Heart right ventricle (tissue), 16 donors: ENCODE measurements at regions not wholly inside any gene's neighbourhood (a gene's known extent, or its start where the extent isn't known, plus 50 kb on each side); places are given as distances from the start of the nearest gene placed in this dataset.

Source experiments
- ATAC-seq, 8 donors: fragments of 200-7000 bp; cut with Tn5 transposase; one replicate each; pipeline ENCODE4 v1.9.1; 2020; ENCODE audit warnings: mild to moderate bottlenecking in 8 of 8, moderate library complexity in 8 of 8, moderate number of reproducible peaks in 1 of 8
- DNase-seq, 2 donors: peaks; one replicate each; pipeline ENCODE4 v3.0.0-alpha.2; 2020
- H3K27ac ChIP-seq, 10 donors: fragments of 200-600 bp; sonication (generic) in 2 of 10; one replicate each; pipeline versions ENCODE4 v1.5.0 to v1.8.0; 2020 to 2022; ENCODE audit warnings: mild to moderate bottlenecking in 3 of 10
- H3K27me3 ChIP-seq, 7 donors: fragments of 200-600 bp; one replicate each; pipeline ENCODE4 v1.8.0; 2021 to 2022; ENCODE audit warnings: mild to moderate bottlenecking in 2 of 7
- H3K36me3 ChIP-seq, 9 donors: fragments of 200-600 bp; sonication (generic) in 1 of 9; one replicate each; pipeline versions ENCODE4 v1.5.0 to v1.8.0; 2020 to 2022; ENCODE audit warnings: mild to moderate bottlenecking in 2 of 9
- H3K4me1 ChIP-seq, 9 donors: fragments of 200-600 bp; sonication (generic) in 1 of 9; one replicate each; pipeline versions ENCODE4 v1.5.0 to v1.8.0; 2020 to 2022; ENCODE audit warnings: mild to moderate bottlenecking in 4 of 9
- H3K4me3 ChIP-seq, 10 donors: fragments of 200-600 bp; sonication (generic) in 2 of 10; one replicate each; pipeline versions ENCODE4 v1.5.0 to v1.8.0; 2020 to 2022; ENCODE audit warnings: mild to moderate bottlenecking in 7 of 10, moderate library complexity in 2 of 10
- H3K9me3 ChIP-seq, 11 donors: fragments of 200-600 bp in 10 of 11; sonication (generic) in 2 of 11; one replicate each; pipeline versions ENCODE4 v1.5.0 to v1.8.0; 2013 to 2022; ENCODE audit warnings: mild to moderate bottlenecking in 2 of 11, control low read depth in 1 of 11, moderate library complexity in 1 of 11
- whole genome bisulfite sequencing, 2 donors: extraction: QIAGEN DNeasy Blood & Tissue Kit; methylation state at CpG; one replicate each; pipeline ENCODE4 v1.1.7; 2013; ENCODE audit warnings: inconsistent platforms in 1 of 2; 5-methylcytosine and 5-hydroxymethylcytosine counted together
- intact Hi-C, 10 donors: fragments of 100-400 bp; cut with DNase I; formaldehyde crosslinking; loops; one replicate each; pipeline versions ENCODE4 v1.11.1 to v1.14.2; 2022
- TF ChIP-seq, protein P1 (sequence below), 9 donors: fragments of 200-600 bp; sonication (generic) in 2 of 9; IDR thresholded peaks; one replicate each; pipeline versions ENCODE4 v1.5.0 to v1.8.0; 2021 to 2022; ENCODE audit warnings: antibody characterized with exemption in 9 of 9, mild to moderate bottlenecking in 5 of 9, moderate library complexity in 1 of 9
- donor health status: Arrhythmogenic right ventricular cardiomyopathy.
- donor health status: ischemic (EF 13 %, LVEDD 7.1; RV severe dilation, severe dysfunction).
- donor health status: healthy with polysubstance abuse.
- donor health status: DM: no; HTN: yes; CAD: no.
- donor health status: DM: no; HTN: no; CAD: no.
- donor health status: ischemic (EF 25% LVEDD 6.9; RV normal size, moderate dysfunction).
- donor health status: ischemic (EF 25% LVEDD 5.7; RV mildly dilated, moderate dysfunction).
- donor health status: healthy.
- donor health status: DM: yes; HTN: yes; CAD: no.
- donor health status: Ischemic cardiomyopathy.
- donor health status: ischemic (EF 35%, LVEDD 5.7; RV mildly dilated, moderate dysfunction).
- donor health status: nonischemic (EF 11% LVEDD 7.7; RV severe dilation, severe dysfunction).
- donor health status: DM: yes; HTN: yes; CAD: no.
- donor health status: PGD.
- donor health status: ischemic (EF 29% LVEDD 5.4; RV normal size, mild dysfunction).
- donor health status: nonischemic (EF 23%, LVEDD 6.1; RV moderate dilation, normal function).

DNA sequence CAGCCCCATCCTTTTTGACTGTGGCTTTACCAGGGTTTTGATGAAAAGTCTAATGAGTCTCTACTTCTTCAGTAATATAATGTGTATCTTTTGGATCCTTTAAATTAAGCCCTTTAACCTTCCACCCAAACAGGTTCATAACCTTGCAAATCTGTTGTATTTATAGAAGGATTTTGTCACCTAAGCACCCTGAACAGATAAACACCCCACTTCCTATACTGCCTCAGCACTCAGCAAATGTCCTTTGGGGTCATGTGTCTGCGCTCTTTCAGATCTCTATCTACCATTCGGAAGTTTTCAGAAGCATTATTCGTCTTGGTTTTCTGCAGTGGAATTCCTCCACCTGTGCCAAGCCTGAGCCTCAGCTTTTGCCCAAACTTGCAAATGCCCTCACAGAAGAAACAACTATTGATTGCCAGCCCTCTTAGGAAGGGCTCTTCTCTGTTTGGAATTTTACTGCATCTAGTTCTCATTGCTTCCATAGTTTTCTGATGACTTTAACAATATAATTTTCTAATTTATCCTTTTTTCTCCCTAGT is 214.8 kb upstream of the KCNJ16 start:
- peaks cover 0 to 43% (median 6%) of the 10 kb centered on the region in 11 donors for H3K9me3 ChIP-seq
- WGBS, 2 donors = 90 to 91% methylated on average over 3 of the region's 3 CpGs
- no peaks in the 10 kb centered on the region for H3K27me3 ChIP-seq
- no peaks in the 10 kb centered on the region for H3K36me3 ChIP-seq
- TF ChIP-seq, protein P1, sequence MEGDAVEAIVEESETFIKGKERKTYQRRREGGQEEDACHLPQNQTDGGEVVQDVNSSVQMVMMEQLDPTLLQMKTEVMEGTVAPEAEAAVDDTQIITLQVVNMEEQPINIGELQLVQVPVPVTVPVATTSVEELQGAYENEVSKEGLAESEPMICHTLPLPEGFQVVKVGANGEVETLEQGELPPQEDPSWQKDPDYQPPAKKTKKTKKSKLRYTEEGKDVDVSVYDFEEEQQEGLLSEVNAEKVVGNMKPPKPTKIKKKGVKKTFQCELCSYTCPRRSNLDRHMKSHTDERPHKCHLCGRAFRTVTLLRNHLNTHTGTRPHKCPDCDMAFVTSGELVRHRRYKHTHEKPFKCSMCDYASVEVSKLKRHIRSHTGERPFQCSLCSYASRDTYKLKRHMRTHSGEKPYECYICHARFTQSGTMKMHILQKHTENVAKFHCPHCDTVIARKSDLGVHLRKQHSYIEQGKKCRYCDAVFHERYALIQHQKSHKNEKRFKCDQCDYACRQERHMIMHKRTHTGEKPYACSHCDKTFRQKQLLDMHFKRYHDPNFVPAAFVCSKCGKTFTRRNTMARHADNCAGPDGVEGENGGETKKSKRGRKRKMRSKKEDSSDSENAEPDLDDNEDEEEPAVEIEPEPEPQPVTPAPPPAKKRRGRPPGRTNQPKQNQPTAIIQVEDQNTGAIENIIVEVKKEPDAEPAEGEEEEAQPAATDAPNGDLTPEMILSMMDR (IDR thresholded peaks at IDR 0.05) = no peak
- no peak for DNase-seq
- H3K27ac ChIP-seq = no peak overlapping the region
- no peak for ATAC-seq
- H3K4me3 ChIP-seq = no peak overlapping the region
- intact Hi-C loops = no loop called here
- no peaks in the 10 kb centered on the region for H3K4me1 ChIP-seq

DNA sequence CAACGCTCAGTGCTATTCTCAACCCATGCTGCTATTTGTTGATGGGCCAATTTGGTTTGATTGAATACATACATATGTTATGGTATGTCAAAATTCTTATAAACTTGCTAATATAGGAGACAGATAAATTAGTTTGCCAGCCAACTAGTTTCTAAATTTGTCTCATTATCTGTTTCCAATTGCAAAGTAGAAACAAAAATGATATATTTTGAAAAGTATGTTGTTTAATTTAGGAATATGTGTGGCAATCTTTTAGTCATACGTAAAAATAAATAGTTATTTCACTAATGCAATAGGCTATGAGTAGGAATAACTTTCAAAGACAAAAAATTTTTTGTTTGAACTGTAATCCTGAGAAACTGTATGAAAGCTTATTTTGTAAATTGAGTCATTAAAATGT is 210.6 kb upstream of the KCNJ16 start:
- Histone ChIP-seq H3K9me3 (peaks cover 0 to 14% (median 3%) of the 10 kb centered on the region in 11 donors), H3K36me3 (no peaks in the 10 kb centered on the region), H3K27me3 (no peaks in the 10 kb centered on the region), H3K4me3 (no peak overlapping the region), H3K27ac (no peak overlapping the region), H3K4me1 (no peaks in the 10 kb centered on the region)
- DNase-seq = no peak
- WGBS, 2 donors = 90 to 93% methylated on average over 2 of the region's 2 CpGs
- intact Hi-C loops = no loop called here
- TF ChIP-seq, protein P1 (IDR thresholded peaks at IDR 0.05) = no peak
- no peak for ATAC-seq

DNA sequence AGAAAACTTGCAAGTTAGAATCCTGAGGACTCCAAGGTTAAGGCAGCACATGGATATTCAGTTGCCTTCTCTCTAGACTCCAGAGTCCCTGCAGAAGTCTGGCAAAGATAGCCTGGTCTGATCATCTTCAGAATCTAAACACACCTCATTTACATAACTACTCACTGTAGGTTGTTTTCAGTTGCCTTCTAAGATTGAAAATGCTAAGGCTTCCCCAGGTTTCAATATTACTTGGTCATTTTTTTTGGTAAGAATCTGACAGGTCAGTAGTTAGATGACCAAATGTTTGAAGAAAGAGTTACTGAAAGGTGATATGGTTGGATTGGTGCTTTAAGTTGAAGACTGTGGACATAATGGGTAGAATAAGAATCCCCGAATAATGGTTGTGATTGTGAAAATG is 205.4 kb upstream of the KCNJ16 start:
- Histone ChIP-seq H3K27ac (no peak overlapping the region), H3K36me3 (no peaks in the 10 kb centered on the region), H3K9me3 (peaks cover 0 to 8% (median 0%) of the 10 kb centered on the region in 11 donors), H3K4me3 (no peak overlapping the region), H3K4me1 (peaks cover 0 to 7% (median 0%) of the 10 kb centered on the region in 9 donors), H3K27me3 (no peaks in the 10 kb centered on the region)
- WGBS, 2 donors = 92 to 93% methylated on average over 1 of the region's 1 CpG
- TF ChIP-seq, protein P1 (IDR thresholded peaks at IDR 0.05) = no peak
- no peak for ATAC-seq
- intact Hi-C loops = no loop called here
- DNase-seq = no peak

DNA sequence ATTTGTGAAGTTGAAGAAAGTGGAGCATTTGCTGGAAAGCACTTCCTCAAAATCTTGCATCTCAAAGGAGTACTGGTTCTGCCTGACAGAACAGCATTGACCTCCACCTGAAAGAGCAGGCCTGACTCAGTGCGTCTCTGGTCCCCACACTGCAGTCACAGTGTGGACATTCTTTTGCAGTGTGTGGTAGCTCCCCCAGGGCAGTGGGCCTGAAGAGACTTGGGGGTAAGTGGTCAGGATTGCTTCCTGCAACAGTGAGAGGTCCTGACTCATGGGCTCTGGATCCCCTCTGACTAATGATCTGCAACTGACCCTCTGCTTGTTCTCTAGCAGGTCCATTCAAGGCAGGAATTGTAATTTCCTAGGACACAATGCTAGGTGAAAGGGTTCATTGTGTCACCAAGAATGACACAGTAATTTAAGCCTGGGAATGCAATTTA is 204.9 kb upstream of the KCNJ16 start:
- 93 to 95% methylated on average over 1 of the region's 1 CpG for WGBS, 2 donors
- DNase-seq (no peak), ATAC-seq (peak in 2 of 8 donors; percentile 46 to 62)
- Histone ChIP-seq H3K36me3 (no peaks in the 10 kb centered on the region), H3K27ac (no peak overlapping the region), H3K9me3 (peaks cover 0 to 12% (median 0%) of the 10 kb centered on the region in 11 donors), H3K27me3 (no peaks in the 10 kb centered on the region), H3K4me3 (no peak overlapping the region), H3K4me1 (peaks cover 0 to 7% (median 0%) of the 10 kb centered on the region in 9 donors)
- intact Hi-C loops = no loop called here
- TF ChIP-seq, protein P1 (IDR thresholded peaks at IDR 0.05) = no peak
